Right renal pelvis (tissue), 4 donors: ENCODE measurements at regions not wholly inside any gene's neighbourhood (a gene's known extent, or its start where the extent isn't known, plus 50 kb on each side); places are given as distances from the start of the nearest gene placed in this dataset.

Experiments used
- DNase-seq, 4 donors: peaks; one replicate each; pipeline ENCODE4 v3.0.0-alpha.2; 2013; ENCODE audit warnings: low read depth in 4 of 4, low spot score in 3 of 4, missing footprints in 1 of 4

DNA sequence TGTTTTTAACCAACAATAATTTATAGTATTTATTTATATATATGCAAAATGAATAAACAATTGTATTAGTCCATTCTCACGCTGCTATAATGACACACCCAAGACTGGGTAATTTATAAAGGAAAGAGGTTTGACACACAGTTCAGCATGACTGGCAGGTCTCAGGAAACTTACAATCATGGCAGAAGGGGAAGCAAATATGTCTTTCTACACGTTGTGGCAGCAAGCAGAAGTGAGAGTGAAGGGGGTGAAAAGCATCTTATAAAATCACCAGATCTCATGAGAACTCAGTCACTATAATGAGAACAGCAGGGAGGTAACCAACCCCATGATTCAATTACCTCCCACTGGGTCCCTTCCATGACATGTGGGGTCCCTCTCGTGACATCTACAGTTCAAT is 162.8 kb upstream of the SLITRK3 start:
- no peak for DNase-seq

DNA sequence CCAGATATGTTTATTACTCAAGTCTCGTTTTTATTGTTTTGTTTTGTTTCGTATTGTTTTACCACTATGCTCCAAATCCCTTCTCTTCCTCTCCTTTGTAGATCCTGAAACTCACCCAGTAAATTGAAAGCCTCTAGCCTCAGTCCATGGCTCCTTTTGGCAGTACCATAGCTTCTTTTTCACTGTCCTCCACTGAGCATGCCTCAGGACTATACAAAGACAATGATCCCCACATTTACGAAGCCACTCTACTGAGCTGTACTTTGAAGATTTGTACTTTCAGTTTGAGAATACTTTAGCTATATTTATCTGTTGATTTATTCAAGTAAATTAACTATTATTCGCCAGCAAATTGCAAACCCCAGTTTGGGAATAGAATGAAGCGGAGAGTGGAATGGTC is 159.1 kb upstream of the SLITRK3 start:
- DNase-seq = no peak

DNA sequence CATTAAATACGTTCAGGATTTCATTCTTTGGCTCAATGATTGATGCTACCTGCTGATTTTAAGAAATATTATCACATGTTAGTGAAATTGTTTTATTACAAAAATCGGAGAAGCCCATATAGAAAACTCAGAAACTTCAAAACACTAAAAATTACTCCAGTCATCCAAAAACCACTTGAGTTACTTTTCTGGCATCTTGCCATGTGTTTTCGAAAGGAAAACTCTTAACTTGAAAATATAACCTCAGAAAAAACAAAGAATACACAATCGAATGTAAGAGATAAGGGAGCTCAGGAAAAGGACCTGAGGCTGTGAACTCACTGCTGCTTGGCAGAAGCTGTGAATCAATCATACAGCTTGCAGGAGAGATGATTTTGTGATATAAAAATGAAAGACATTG is 151.3 kb upstream of the SLITRK3 start:
- DNase-seq = no peak

DNA sequence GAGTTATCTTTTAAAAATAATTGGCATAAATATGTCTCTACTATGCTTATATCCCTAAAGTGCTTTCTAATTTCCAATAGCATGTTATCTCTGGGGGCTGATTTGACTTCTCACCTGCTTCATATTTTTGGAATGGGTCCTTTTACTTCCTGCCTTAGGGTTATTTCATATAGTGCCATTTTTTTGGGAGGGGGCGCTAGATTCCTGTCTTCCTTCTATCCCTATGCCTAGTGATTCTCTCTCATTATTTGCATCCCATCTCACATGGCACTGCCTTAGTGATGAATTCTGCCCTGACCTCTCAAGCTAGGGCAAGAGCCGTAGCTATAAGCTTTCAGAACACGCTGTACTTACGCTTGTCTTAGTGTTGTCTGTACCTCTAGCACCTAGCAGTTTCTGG is 150.3 kb upstream of the SLITRK3 start:
- DNase-seq = no peak

DNA sequence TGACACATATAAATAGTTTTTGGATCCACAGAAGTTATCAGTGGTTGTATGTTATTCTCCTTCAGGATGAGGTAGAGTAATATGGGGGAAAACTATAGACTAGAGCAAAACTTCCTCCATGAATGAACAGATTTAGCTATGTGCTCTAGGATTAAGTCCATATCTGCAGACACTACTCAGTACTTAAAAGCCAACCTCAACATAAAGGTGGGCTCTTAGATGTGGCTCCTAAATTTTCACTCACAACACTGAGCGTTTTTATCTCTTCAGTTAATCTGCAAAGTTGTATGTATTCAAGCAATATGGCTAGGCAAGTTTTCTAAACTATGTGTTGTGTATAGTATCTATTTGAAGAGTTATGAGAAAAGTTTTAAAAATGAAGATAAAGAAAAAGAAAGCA is 147.0 kb upstream of the SLITRK3 start:
- no peak for DNase-seq

DNA sequence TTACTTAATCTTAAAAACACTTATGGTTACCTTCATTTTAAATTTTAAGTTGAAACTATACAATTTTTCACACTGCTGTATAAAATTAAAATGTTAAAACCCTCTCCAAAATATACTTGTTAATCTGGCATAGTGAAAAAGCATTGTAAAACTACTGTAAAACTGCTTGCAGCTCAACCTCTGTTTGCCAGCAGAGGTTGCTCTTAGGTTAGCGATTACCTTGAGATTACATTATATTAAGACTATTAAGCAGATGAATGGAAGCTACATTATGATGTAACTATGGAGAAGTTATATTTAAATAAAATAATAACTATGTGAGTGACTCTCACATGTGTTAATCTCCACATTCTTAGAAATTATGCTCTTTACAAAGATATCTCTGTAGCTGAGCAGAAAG is 143.6 kb upstream of the SLITRK3 start:
- DNase-seq = no peak

DNA sequence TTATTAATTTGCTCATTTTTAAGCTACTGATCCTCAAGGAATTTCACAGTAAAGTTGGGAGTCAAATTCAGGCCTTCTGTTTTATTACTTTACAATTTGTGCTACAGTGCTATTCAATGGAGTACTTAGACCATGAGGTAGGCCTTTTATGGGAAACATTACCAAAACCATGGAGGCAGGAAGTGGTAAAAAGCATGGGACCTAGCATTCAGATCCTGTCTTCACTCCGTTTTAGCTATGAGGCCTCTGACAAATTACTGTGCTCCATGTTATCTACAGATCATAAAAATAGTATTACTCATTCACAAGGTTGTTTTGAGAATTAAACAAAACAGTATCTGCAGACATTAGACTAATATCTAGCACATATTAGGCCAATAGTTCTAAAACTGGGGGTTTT is 140.6 kb upstream of the SLITRK3 start:
- DNase-seq = no peak
